H9 (cell line): ENCODE measurements at regions not wholly inside any gene's neighbourhood (a gene's known extent, or its start where the extent isn't known, plus 50 kb on each side); places are given as distances from the start of the nearest gene placed in this dataset.

Experiments
- DNase-seq: peaks from one replicate; pipeline ENCODE4 v3.0.0-alpha.2; 2017
- H2AFZ ChIP-seq: one replicate; pipeline ENCODE4 v1.6.1; 2013; ENCODE audit warnings: mild to moderate bottlenecking, low read length, control low read depth, moderate library complexity
- H2AK5ac ChIP-seq: 2 replicates; pipeline ENCODE4 v1.6.1; 2013; ENCODE audit warnings: low read length, control low read depth, mixed read lengths; ENCODE audit not compliant: insufficient read length
- H2BK120ac ChIP-seq: one replicate; pipeline ENCODE4 v1.6.1; 2013; ENCODE audit warnings: low read depth, mild to moderate bottlenecking, low read length, control low read depth, inconsistent platforms; ENCODE audit not compliant: poor library complexity, severe bottlenecking
- H2BK12ac ChIP-seq: 2 replicates; pipeline ENCODE4 v1.6.1; 2013; ENCODE audit warnings: low read length, control low read depth, mixed read lengths, low read depth; ENCODE audit not compliant: insufficient read length
- H2BK15ac ChIP-seq: 2 replicates; pipeline ENCODE4 v1.6.1; 2013; ENCODE audit warnings: low read depth, low read length, control low read depth
- H2BK20ac ChIP-seq: one replicate; pipeline ENCODE4 v1.6.1; 2013; ENCODE audit warnings: low read depth, mild to moderate bottlenecking, low read length, control low read depth, inconsistent platforms; ENCODE audit not compliant: poor library complexity, severe bottlenecking
- H2BK5ac ChIP-seq: 2 replicates; pipeline ENCODE4 v1.6.1; 2013; ENCODE audit warnings: low read length, control low read depth, mixed read lengths; ENCODE audit not compliant: insufficient read length
- H3K14ac ChIP-seq: 2 replicates; pipeline ENCODE4 v1.6.1; 2013; ENCODE audit warnings: low read length, control low read depth; ENCODE audit not compliant: insufficient read depth
- H3K18ac ChIP-seq: 2 replicates; pipeline ENCODE4 v1.6.1; 2013; ENCODE audit warnings: low read depth, mild to moderate bottlenecking, mixed read lengths, low read length, control low read depth; ENCODE audit not compliant: insufficient read length
- H3K23ac ChIP-seq: 2 replicates; pipeline ENCODE4 v1.6.1; 2013; ENCODE audit warnings: low read length, control low read depth, mixed read lengths, low read depth; ENCODE audit not compliant: insufficient read length
- H3K23me2 ChIP-seq: 2 replicates; pipeline ENCODE4 v1.6.1; 2013; ENCODE audit warnings: low read depth, mild to moderate bottlenecking, mixed read lengths, low read length, control low read depth; ENCODE audit not compliant: insufficient read length, poor library complexity, severe bottlenecking
- H3K27ac ChIP-seq: 2 replicates; pipeline ENCODE4 v1.5.1; 2013; ENCODE audit warnings: low read length, control low read depth, mixed read lengths, low read depth; ENCODE audit not compliant: insufficient read length
- H3K27me3 ChIP-seq: 2 replicates; pipeline ENCODE4 v1.6.1; 2013; ENCODE audit warnings: low read length, control low read depth, inconsistent platforms; ENCODE audit not compliant: insufficient read depth
- H3K4ac ChIP-seq: 2 replicates; pipeline ENCODE4 v1.6.1; 2013; ENCODE audit warnings: low read depth, mild to moderate bottlenecking, control low read depth, inconsistent platforms, low read length, moderate library complexity
- H3K4me1 ChIP-seq: 2 replicates; pipeline ENCODE4 v1.6.1; 2013; ENCODE audit warnings: low read length, control low read depth, inconsistent platforms; ENCODE audit not compliant: insufficient read depth
- H3K4me2 ChIP-seq: 2 replicates; pipeline ENCODE4 v1.6.1; 2013; ENCODE audit warnings: low read length, control low read depth, mixed read lengths; ENCODE audit not compliant: insufficient read length, insufficient read depth
- H3K56ac ChIP-seq: 2 replicates; pipeline ENCODE4 v1.6.1; 2013; ENCODE audit warnings: low read depth, mild to moderate bottlenecking, mixed read lengths, low read length, control low read depth; ENCODE audit not compliant: insufficient read length
- H3K79me1 ChIP-seq: 2 replicates; pipeline ENCODE4 v1.6.1; 2013; ENCODE audit warnings: low read depth, mild to moderate bottlenecking, moderate library complexity, low read length, control low read depth, inconsistent platforms; ENCODE audit not compliant: insufficient read depth, poor library complexity, severe bottlenecking
- H3K79me2 ChIP-seq: 2 replicates; pipeline ENCODE4 v1.6.1; 2013; ENCODE audit warnings: low read length, control low read depth, inconsistent platforms; ENCODE audit not compliant: insufficient read depth
- H3K9ac ChIP-seq: 2 replicates; pipeline ENCODE4 v1.6.1; 2013; ENCODE audit warnings: low read length, control low read depth, mixed read lengths; ENCODE audit not compliant: insufficient read length; ENCODE audit errors: extremely low read depth
- H3K9me3 ChIP-seq: one replicate; pipeline ENCODE4 v1.6.1; 2013; ENCODE audit warnings: low read depth, low read length, inconsistent platforms; ENCODE audit not compliant: control insufficient read depth
- H3T11ph ChIP-seq: one replicate; pipeline ENCODE4 v1.6.1; 2013; ENCODE audit warnings: mild to moderate bottlenecking, low read length, control low read depth, inconsistent platforms
- H4K20me1 ChIP-seq: one replicate; pipeline ENCODE4 v1.6.1; 2013; ENCODE audit not compliant: control insufficient read depth, insufficient read length, insufficient read depth
- H4K5ac ChIP-seq: 2 replicates; pipeline ENCODE4 v1.6.1; 2013; ENCODE audit warnings: low read depth, mild to moderate bottlenecking, mixed read lengths, low read length, control low read depth; ENCODE audit not compliant: insufficient read length
- H4K8ac ChIP-seq: replicated peaks from 2 replicates; pipeline ENCODE4 v1.6.1; 2013; ENCODE audit warnings: low read length, control low read depth, mixed read lengths, low read depth; ENCODE audit not compliant: insufficient read length
- H4K91ac ChIP-seq: 2 replicates; pipeline ENCODE4 v1.6.1; 2013; ENCODE audit warnings: low read depth, mild to moderate bottlenecking, moderate library complexity, mixed read lengths, low read length, control low read depth; ENCODE audit not compliant: insufficient read length
- H3K27ac Mint-ChIP-seq, 3 experiments: 2 replicates in 2 of 3; 3 replicates in 1 of 3; pipeline ENCODE4 v1.8.0; 2020 to 2021; ENCODE audit warnings: mixed read lengths in 3 of 3, mild to moderate bottlenecking in 1 of 3, moderate library complexity in 1 of 3
- H3K27me3 Mint-ChIP-seq: 2 replicates; pipeline ENCODE4 v1.8.0; 2021; ENCODE audit warnings: low read depth, mild to moderate bottlenecking, moderate library complexity, mixed read lengths
- H3K36me3 Mint-ChIP-seq, 3 experiments: 2 replicates in 2 of 3; 3 replicates in 1 of 3; pipeline ENCODE4 v1.8.0; 2020 to 2021; ENCODE audit warnings: low read depth in 3 of 3, mixed read lengths in 3 of 3; ENCODE audit not compliant: insufficient read depth in 1 of 3
- H3K4me1 Mint-ChIP-seq, 2 experiments: 2 replicates each; pipeline ENCODE4 v1.8.0; 2020; ENCODE audit warnings: mixed read lengths in 2 of 2
- H3K4me3 Mint-ChIP-seq, 2 experiments: 2 replicates in 1 of 2; 3 replicates in 1 of 2; pipeline ENCODE4 v1.8.0; 2020 to 2021; ENCODE audit warnings: mild to moderate bottlenecking in 2 of 2, mixed read lengths in 2 of 2, moderate library complexity in 1 of 2
- H3K9me3 Mint-ChIP-seq, 2 experiments: 2 replicates in 1 of 2; 3 replicates in 1 of 2; pipeline ENCODE4 v1.8.0; 2020; ENCODE audit warnings: mild to moderate bottlenecking in 2 of 2, mixed read lengths in 2 of 2, moderate library complexity in 1 of 2
- CTCF ChIP-seq: fragments of 200-600 bp; sonication (generic); conservative IDR thresholded peaks from 3 replicates; pipeline ENCODE4 v1.8.0; 2021; ENCODE audit warnings: antibody characterized with exemption, mild to moderate bottlenecking
- WGBS: extraction: QIAGEN DNeasy Blood & Tissue Kit; methylation state at CpG from one replicate; pipeline ENCODE4 v1.1.7; 2013; ENCODE audit warnings: missing lambda C conversion rate, low lambda C conversion rate, mixed read lengths; ENCODE audit not compliant: insufficient read length; ENCODE audit errors: extremely low coverage; 5-methylcytosine and 5-hydroxymethylcytosine counted together

GRCh38 chr10:3605882-3606281, 179.1 kb downstream of the KLF6 start:
- H3K9me3 Mint-ChIP-seq, result peaks cover 12 to 19% of the 10 kb centered on the region in 2 experiments; a peak in 4 of 5 replicates

More at GRCh38 chr10:3605882-3606281, 179.1 kb downstream of the KLF6 start:
- Histone ChIP-seq H4K20me1 (no peaks in the 10 kb centered on the region), H3K9me3 (no peaks in the 10 kb centered on the region), H3K27ac (no peak overlapping the region), H2BK5ac (no peak overlapping the region), H4K8ac (no peak overlapping the region), H2BK15ac (no peak overlapping the region), H2BK12ac (no peak overlapping the region), H4K5ac (no peak overlapping the region), H3K23ac (no peak overlapping the region), H3K14ac (no peak overlapping the region), H3K4me1 (no peaks in the 10 kb centered on the region), H3T11ph (no peak overlapping the region), H2BK20ac (no peak overlapping the region), H2AFZ (no peak overlapping the region), H3K4ac (no peak overlapping the region), H3K4me2 (no peak overlapping the region), H2BK120ac (no peak overlapping the region), H3K79me2 (no peaks in the 10 kb centered on the region), H3K79me1 (no peaks in the 10 kb centered on the region), H3K9ac (no peak overlapping the region), H3K23me2 (no peaks in the 10 kb centered on the region), H3K27me3 (no peaks in the 10 kb centered on the region), H4K91ac (no peak overlapping the region), H2AK5ac (no peak overlapping the region), H3K56ac (no peak overlapping the region), H3K18ac (no peak overlapping the region)
- DNase-seq, result no peak
- no peaks in the 10 kb centered on the region for H3K4me1 Mint-ChIP-seq
- no peak overlapping the region for H3K4me3 Mint-ChIP-seq
- no peak for TF ChIP-seq CTCF
- no peak overlapping the region for H3K27ac Mint-ChIP-seq
- WGBS, result no CpG with 5 or more reads among the region's 2 CpGs
- peaks cover 4 to 17% (median 6%) of the 10 kb centered on the region in 3 experiments; a peak in 4 of 7 replicates for H3K36me3 Mint-ChIP-seq
- H3K27me3 Mint-ChIP-seq, result no peaks in the 10 kb centered on the region
